ENCODE measurements at regions not wholly inside any gene's neighbourhood (a gene's known extent, or its start where the extent isn't known, plus 50 kb on each side); places are given as distances from the start of the nearest gene placed in this dataset.

DNA sequence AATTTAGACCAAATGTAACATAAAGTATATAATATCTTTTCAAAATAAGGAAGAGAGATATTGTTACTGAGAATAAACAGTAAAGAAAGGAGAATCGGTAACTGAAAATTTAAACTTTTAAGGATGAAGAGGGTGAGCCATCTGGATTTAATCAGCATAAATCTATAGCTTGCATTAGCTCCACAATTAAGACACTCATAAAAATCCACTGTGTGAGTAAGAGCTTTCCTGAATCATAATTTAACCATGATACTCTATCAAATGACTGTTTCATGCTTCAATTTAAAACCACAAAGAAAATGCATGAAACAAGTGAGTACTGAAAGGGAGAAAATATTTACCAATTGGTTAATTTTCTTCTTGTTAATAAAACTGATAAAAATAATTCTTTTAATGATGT, 951.5 kb upstream of the SLIT2 start (continued):
- TF ChIP-seq, protein P1, sequence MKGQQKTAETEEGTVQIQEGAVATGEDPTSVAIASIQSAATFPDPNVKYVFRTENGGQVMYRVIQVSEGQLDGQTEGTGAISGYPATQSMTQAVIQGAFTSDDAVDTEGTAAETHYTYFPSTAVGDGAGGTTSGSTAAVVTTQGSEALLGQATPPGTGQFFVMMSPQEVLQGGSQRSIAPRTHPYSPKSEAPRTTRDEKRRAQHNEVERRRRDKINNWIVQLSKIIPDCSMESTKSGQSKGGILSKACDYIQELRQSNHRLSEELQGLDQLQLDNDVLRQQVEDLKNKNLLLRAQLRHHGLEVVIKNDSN (IDR thresholded peaks at IDR 0.05; ENCODE audit: borderline replicate concordance, extremely low read length, insufficient read depth, low read depth, low read length): no peak
- TF ChIP-seq TBL1XR1 (IDR thresholded peaks at IDR 0.05; ENCODE audit: low read depth, low read length) (no peak), ZSCAN29 (IDR thresholded peaks at IDR 0.05) (no peak), MTA3 (IDR thresholded peaks at IDR 0.05; ENCODE audit: borderline replicate concordance, low read length) (no peak)
- TF ChIP-seq, protein P2, sequence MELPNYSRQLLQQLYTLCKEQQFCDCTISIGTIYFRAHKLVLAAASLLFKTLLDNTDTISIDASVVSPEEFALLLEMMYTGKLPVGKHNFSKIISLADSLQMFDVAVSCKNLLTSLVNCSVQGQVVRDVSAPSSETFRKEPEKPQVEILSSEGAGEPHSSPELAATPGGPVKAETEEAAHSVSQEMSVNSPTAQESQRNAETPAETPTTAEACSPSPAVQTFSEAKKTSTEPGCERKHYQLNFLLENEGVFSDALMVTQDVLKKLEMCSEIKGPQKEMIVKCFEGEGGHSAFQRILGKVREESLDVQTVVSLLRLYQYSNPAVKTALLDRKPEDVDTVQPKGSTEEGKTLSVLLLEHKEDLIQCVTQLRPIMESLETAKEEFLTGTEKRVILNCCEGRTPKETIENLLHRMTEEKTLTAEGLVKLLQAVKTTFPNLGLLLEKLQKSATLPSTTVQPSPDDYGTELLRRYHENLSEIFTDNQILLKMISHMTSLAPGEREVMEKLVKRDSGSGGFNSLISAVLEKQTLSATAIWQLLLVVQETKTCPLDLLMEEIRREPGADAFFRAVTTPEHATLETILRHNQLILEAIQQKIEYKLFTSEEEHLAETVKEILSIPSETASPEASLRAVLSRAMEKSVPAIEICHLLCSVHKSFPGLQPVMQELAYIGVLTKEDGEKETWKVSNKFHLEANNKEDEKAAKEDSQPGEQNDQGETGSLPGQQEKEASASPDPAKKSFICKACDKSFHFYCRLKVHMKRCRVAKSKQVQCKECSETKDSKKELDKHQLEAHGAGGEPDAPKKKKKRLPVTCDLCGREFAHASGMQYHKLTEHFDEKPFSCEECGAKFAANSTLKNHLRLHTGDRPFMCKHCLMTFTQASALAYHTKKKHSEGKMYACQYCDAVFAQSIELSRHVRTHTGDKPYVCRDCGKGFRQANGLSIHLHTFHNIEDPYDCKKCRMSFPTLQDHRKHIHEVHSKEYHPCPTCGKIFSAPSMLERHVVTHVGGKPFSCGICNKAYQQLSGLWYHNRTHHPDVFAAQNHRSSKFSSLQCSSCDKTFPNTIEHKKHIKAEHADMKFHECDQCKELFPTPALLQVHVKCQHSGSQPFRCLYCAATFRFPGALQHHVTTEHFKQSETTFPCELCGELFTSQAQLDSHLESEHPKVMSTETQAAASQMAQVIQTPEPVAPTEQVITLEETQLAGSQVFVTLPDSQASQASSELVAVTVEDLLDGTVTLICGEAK (IDR thresholded peaks at IDR 0.05; ENCODE audit: borderline replicate concordance): no peak

DNA sequence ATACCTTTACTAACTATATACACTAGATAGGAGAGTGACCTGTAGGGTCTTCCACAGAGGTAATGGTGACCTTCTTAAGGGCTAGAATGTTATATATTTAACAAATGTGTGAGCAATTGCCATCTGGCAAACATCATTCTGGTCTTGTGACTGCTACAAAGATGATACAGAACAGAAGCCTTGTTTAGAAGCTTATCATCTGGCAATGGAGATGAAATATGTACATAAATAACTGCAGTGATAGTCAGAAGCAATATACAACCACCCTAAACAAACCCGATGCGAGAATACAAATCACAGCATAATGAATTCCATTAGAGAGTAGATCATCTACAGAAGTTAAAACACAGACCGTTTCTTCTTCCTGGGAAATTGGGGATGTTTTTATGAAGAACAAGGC, 952.7 kb upstream of the SLIT2 start:
- no peak overlapping the region for H2AFZ ChIP-seq (ENCODE audit: control insufficient read depth, low read depth, low read length)
- FAIRE-seq: no peak
- H3K36me3 ChIP-seq (ENCODE audit: control insufficient read depth in 2 of 2, insufficient read depth in 2 of 2, low read length in 1 of 2): no peaks in the 10 kb centered on the region
- H3K27me3 ChIP-seq (replicated peaks in 1 of 2; ENCODE audit: control insufficient read depth in 2 of 2, insufficient read depth in 2 of 2, low read length in 1 of 2): no peaks in the 10 kb centered on the region
- no peak overlapping the region for H3K4me2 ChIP-seq (ENCODE audit: control insufficient read depth, insufficient read depth)
- H3K79me2 ChIP-seq (ENCODE audit: control insufficient read depth, insufficient read depth, low read length): no peaks in the 10 kb centered on the region
- no TSS peak for BruUV-seq (replicated peaks)
- in situ Hi-C loops (cut with MboI): no loop called here
- no peaks in the 10 kb centered on the region for H4K20me1 ChIP-seq (ENCODE audit: control insufficient read depth, insufficient read depth)
- RAD21 ChIA-PET (ENCODE audit: unreplicated experiment): no interaction called here
- CTCF ChIA-PET: no interaction called here
- SMC1A ChIA-PET (ENCODE audit: uncharacterized antibody, unreplicated experiment): no interaction called here
- 22% methylated on average over 3 of the region's 3 CpGs for WGBS (ENCODE audit: insufficient coverage, insufficient replicate concordance, low lambda C conversion rate, missing lambda C conversion rate)
- POLR2A ChIA-PET: no interaction called here
- no peak overlapping the region for H3K9ac ChIP-seq (ENCODE audit: control insufficient read depth, insufficient read depth, low read length)
- H3K4me1 ChIP-seq (ENCODE audit: control insufficient read depth, insufficient read depth, low read length): no peaks in the 10 kb centered on the region
- H3K27ac ChIP-seq (ENCODE audit: control insufficient read depth, insufficient read depth): no peak overlapping the region
- H3K4me3 ChIP-seq: no peak overlapping the region
- no peak for DNase-seq (ENCODE audit: low read depth, low spot score)
- intact Hi-C loops (cut with micrococcal nuclease; ENCODE audit: unreplicated experiment): no loop called here
- no peaks in the 10 kb centered on the region for H3K9me3 ChIP-seq (replicated peaks; ENCODE audit: control insufficient read depth, insufficient read depth, low read length)
- no peak for ATAC-seq
- TF ChIP-seq SUZ12 (IDR thresholded peaks at IDR 0.05; ENCODE audit: unreplicated experiment) (no peak), PML (IDR thresholded peaks at IDR 0.05; ENCODE audit: low read length) (no peak), TCF12 (IDR thresholded peaks at IDR 0.05; ENCODE audit: low read depth, low read length) (no peak), RUNX3 (IDR thresholded peaks at IDR 0.05; ENCODE audit: low read length) (no peak), NR2F1 (conservative IDR thresholded peaks at IDR 0.05) (no peak), CBX5 (IDR thresholded peaks at IDR 0.05; ENCODE audit: low read depth) (no peak), NFYB (IDR thresholded peaks at IDR 0.05; ENCODE audit: insufficient read depth, low read depth, low read length) (no peak), KDM1A (IDR thresholded peaks at IDR 0.05; ENCODE audit: borderline replicate concordance) (no peak), SMAD5 (IDR thresholded peaks at IDR 0.05; ENCODE audit: low read depth) (no peak), SMARCA5 (IDR thresholded peaks at IDR 0.05) (no peak), SREBF1 (IDR thresholded peaks at IDR 0.05; ENCODE audit: low read length) (no peak)
- TF ChIP-seq, protein P3, sequence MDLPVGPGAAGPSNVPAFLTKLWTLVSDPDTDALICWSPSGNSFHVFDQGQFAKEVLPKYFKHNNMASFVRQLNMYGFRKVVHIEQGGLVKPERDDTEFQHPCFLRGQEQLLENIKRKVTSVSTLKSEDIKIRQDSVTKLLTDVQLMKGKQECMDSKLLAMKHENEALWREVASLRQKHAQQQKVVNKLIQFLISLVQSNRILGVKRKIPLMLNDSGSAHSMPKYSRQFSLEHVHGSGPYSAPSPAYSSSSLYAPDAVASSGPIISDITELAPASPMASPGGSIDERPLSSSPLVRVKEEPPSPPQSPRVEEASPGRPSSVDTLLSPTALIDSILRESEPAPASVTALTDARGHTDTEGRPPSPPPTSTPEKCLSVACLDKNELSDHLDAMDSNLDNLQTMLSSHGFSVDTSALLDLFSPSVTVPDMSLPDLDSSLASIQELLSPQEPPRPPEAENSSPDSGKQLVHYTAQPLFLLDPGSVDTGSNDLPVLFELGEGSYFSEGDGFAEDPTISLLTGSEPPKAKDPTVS (IDR thresholded peaks at IDR 0.05; ENCODE audit: low read depth, low read length): no peak
- TF ChIP-seq, protein P4, sequence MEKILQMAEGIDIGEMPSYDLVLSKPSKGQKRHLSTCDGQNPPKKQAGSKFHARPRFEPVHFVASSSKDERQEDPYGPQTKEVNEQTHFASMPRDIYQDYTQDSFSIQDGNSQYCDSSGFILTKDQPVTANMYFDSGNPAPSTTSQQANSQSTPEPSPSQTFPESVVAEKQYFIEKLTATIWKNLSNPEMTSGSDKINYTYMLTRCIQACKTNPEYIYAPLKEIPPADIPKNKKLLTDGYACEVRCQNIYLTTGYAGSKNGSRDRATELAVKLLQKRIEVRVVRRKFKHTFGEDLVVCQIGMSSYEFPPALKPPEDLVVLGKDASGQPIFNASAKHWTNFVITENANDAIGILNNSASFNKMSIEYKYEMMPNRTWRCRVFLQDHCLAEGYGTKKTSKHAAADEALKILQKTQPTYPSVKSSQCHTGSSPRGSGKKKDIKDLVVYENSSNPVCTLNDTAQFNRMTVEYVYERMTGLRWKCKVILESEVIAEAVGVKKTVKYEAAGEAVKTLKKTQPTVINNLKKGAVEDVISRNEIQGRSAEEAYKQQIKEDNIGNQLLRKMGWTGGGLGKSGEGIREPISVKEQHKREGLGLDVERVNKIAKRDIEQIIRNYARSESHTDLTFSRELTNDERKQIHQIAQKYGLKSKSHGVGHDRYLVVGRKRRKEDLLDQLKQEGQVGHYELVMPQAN (conservative IDR thresholded peaks at IDR 0.05): no peak

Measured in GM12878 (cell line).